GM19372 (cell line): ENCODE measurements at regions not wholly inside any gene's neighbourhood (a gene's known extent, or its start where the extent isn't known, plus 50 kb on each side); places are given as distances from the start of the nearest gene placed in this dataset.
"Not testable (repeated sequence)": the region's sequence is repeated elsewhere in the genome, so short reads cannot be mapped to it uniquely, and the experiment has no call there.

Experiments used
- ATAC-seq: cut with Tn5 transposase; IDR thresholded peaks from one replicate; pipeline ENCODE4 v1.9.1; 2021; ENCODE audit warnings: mild to moderate bottlenecking, low read depth, moderate library complexity; ENCODE audit not compliant: unreplicated experiment

DNA sequence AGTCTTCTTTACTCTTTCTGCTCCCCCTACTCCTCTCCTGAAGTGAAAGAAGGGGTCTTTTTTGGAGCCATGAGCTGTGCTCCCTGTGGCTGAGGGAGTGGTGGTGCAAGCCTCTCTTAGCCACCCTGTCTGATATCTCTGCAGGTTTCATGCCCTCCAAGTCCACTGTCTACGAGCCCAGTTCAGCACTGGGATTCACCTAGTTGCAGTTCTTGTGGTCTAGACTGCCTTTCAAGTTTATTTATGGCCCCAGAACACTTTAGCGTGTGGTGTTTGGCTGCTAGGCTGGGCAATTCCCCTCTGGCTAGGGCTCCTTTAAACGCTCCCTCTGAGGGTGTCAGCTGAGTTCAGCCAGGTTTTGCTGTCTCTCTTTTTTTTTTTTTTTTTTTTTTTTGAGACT is 908.6 kb downstream of the TRHDE start:
- no peak for ATAC-seq

- ATAC-seq, result no peak
These were observed 909.1 kb downstream of the TRHDE start for GRCh38 chr12:73181244-73181643.

DNA sequence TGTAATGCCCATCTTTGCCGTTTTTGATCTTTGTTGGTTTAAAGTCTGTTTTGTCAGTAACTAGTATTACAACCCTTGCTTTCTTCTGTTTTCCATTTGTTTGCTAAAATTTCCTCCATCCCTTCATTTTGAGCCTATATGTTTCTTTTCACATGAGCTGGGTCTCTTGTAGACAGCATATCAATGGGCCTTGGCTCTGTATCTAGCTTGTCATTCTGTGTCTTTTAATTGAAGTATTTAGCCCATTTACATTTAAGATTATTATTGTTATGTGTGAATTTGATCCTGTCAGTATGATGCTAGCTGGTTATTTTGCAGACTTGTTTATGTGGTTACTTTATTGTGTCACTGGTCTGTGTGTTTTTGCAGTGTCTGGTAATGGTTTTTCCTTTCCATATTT is 913.2 kb downstream of the TRHDE start:
- no peak for ATAC-seq

DNA sequence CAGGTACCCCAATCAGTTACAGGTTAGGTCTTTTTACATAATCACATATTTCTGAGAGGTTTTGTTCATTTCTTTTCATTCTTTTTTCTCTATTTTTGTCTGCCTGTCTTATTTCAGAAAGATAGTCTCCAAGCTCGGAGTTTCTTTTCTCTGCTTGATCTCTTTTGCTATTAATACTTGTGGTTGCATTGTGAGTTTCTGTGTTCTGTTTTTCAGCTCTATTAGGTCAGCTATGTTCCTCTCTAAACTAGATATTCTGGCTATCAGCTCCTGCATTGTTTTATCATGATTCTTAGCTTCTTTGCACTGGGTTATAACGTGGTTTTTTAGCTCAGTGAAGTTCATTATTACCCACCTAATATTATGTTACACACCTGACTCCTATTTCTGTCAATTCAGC is 914.1 kb downstream of the TRHDE start:
- no peak for ATAC-seq

- ATAC-seq, result no peak
These were observed 915.6 kb downstream of the TRHDE start for GRCh38 chr12:73187765-73188164.

- ATAC-seq, result no peak
These were observed 938.5 kb downstream of the TRHDE start for GRCh38 chr12:73210548-73211204.

- ATAC-seq, result no peak
These were observed 948.8 kb downstream of the TRHDE start for GRCh38 chr12:73220951-73221350.

DNA sequence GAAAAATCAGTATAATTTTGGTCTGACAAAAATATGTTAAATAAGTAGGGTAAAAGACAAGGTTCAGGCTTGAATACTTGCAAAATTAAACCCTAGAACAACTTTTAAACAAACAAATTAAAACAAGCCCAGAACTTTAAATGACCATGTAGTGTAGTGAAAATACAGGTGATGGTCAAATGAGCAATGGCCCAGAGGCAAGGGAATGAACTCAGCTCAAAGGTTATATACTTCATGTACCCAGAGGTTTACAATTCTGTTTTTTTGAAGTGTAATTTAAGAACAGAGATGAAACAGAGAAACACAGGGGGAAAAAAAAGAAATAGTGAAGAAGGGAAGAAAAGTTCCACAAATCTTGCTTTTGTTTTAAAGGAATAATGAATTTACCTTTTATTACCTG is 949.2 kb downstream of the TRHDE start:
- ATAC-seq, result no peak

GRCh38 chr12:73221836-73222235 is 949.7 kb downstream of the TRHDE start:
- no peak for ATAC-seq

- no peak for ATAC-seq
These were observed 953.3 kb downstream of the TRHDE start for GRCh38 chr12:73225371-73225937.

- ATAC-seq, result no peak
These were observed 953.8 kb downstream of the TRHDE start for GRCh38 chr12:73225941-73226340.

GRCh38 chr12:73226593-73226992 is 954.4 kb downstream of the TRHDE start:
- no peak for ATAC-seq

DNA sequence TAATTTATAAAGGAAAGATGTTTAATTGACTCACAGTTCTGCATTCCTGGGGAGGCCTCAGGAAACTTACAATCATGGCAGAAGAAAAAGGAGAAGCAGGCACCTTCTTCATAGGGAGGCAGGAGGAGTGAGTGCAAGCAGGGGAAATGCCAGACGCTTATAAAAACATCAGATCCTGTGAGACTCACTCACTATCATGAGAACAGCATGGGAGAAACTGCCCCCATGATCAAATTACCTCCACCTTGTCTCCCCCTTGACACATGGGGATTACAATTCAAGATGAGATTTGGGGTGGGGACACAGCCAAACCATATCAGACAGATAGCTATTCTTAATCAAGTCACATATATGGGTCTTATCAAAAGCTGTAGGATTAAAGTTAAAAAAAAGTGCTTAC is 956.7 kb downstream of the TRHDE start:
- ATAC-seq, result not testable (repeated sequence)

DNA sequence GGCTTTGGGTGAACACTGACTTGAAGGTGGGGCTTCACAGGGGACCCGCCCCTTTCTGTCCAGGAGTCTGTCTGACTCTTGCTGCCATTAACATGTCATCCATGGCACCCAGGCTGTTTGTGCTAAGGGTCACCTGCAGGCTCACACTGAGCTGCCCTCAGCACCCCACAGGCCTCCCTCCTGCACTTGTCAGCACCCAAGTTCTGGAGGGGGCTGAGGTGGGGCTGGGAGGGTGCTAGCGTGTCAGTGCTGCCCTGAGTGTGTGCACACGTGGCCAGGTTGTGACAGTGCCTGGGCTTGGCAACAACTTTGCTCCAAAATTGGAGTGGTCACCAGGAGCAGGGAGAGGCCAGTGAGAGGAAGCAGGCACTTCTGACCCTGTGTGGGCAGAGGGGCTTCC is 963.2 kb downstream of the TRHDE start:
- ATAC-seq, result no peak

DNA sequence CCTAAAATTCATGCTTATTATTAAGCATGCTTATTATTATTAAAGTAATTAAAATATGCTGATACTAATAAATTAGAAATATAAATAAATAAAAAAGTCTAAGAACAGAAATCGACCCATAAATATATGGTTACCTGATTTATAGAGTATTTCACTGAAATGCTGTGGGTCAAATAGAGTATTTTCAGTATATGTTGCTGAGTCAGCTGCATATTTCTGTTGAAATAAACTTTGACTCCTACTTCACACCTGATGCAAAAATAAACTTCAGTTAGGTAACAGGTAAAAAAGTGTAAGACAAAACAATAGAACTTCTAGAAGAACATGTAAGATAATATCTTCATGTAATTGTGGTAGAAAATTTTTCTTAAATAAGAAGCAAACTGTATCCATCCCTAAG is 967.9 kb downstream of the TRHDE start:
- no peak for ATAC-seq

DNA sequence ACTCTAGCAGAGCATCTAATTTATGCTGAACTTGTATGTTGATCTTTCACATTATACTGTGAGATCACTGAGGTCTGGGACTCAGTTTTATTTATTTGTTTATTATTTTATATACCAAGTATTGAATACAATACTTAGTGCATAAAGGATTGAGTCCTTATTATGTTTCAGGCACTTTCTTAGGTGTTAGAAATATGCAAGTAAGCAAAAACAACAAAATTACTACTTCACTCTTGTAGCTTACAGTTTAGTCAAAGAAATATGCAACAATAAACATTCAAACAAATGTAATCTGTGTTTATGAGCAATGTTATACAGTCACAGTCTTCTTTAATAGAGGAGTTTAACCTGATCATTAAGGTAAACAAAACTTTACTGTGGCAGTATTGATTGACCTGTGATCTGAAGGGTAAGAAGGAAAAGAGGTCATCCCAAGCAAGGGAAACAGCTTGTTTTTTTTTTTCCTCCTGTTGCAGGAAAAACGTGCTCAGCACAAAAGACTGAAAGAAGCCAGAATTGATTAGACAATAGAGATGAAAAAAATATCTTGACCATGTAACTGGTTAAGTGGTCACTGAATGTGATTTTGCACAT is 990.7 kb downstream of the TRHDE start:
- no peak for ATAC-seq

GRCh38 chr12:73266206-73266605 is 994.0 kb downstream of the TRHDE start:
- no peak for ATAC-seq

DNA sequence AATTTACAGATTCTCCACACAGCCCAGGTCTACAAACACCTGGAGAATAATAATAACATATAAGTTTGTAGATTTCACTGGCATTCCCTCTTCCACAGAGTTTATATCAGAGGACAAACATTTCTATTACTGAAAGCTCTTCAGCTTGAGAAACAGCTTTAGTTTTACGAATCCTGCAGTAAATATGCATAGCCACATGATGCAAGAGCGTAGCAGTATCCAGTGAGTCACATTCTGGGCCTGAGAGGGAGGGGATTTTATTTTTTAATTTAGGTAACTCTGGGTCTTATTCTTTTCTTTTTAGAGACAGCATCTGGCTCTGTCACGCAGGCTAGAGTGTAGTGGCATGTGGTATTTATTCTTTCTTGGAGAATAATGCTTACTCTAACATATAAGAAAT is 1002.8 kb downstream of the TRHDE start:
- ATAC-seq, result no peak

DNA sequence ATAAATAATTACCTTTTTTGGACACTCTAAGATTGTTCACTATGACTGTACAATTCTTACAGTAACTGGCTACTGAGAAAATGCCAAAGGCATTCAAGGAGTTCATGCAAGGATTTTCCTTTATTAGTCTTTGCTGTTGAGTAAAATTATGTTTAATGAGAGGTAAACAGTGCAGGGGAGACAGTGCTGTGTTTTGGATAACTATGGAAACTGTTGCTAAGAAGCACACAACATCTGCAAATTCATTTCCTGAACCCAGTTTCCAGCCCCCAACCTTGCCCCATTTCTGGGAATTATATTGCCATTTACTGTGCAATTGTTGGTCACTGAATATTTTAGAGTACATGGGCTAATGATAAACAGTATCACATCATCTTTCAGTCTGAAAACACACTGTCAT is 1005.8 kb downstream of the TRHDE start:
- ATAC-seq, result no peak

DNA sequence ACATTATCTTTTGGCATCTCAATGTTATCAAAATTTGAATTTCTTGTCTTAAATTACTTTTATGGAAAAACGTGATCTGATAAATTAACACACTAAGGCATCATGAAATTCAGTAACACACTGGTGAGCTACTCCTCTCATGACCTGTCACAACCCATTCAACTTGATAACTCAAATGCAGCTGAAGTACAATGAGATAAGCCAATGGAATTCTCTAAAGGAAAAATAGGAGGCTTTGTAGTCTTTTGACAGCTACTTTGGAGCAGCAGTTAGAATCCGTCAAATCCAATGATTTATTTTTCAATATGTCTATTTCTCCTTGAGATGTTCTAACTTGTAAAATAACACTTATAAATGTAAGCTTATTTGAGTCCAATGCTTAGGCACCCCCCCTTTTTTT is 1029.4 kb downstream of the TRHDE start:
- ATAC-seq, result no peak

- ATAC-seq, result no peak
These were observed 1035.1 kb downstream of the TRHDE start for GRCh38 chr12:73307260-73307659.

DNA sequence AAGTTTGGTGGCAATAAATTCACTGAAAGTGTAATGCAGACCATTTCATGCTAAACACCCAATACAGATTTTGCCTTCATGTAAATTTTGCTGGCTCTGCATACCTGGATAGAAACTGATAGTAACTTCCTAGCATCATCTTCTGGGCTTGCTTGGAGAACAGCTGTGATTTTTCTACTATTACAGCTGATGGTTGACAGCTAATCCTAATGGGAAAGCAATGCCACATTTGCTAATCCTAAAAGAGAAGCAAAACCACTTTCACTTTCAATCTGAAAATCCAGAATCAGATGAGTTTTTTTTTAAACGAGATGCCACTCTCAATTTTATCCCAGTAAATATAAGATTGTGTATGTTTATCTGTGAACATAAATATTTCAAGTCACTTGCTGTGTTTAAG is 1035.9 kb downstream of the TRHDE start:
- no peak for ATAC-seq
